ENCODE measurements at regions not wholly inside any gene's neighbourhood (a gene's known extent, or its start where the extent isn't known, plus 50 kb on each side); places are given as distances from the start of the nearest gene placed in this dataset.
A peak's percentile ranks its signal among the peaks of the same experiment; 100 is the strongest.
"Not testable (repeated sequence)": the region's sequence is repeated elsewhere in the genome, so short reads cannot be mapped to it uniquely, and the experiment has no call there.

GRCh38 chr22:44557872-44558271 lies 59.8 kb upstream of the RTL6 start:
- not testable (repeated sequence) for DNase-seq (ENCODE audit: low read depth in 4 of 4, low spot score in 1 of 4)

- no peak for DNase-seq (ENCODE audit: low read depth in 4 of 4, low spot score in 1 of 4)
These were observed 59.2 kb upstream of the RTL6 start for GRCh38 chr22:44557064-44557748.

GRCh38 chr22:44555597-44555996 lies 57.6 kb upstream of the RTL6 start:
- DNase-seq (ENCODE audit: low read depth in 4 of 4, low spot score in 1 of 4): no peak

- no peak for DNase-seq (ENCODE audit: low read depth in 4 of 4, low spot score in 1 of 4)
These were observed 57.0 kb upstream of the RTL6 start for GRCh38 chr22:44555046-44555445.

GRCh38 chr22:44554411-44554810 lies 56.4 kb upstream of the RTL6 start:
- DNase-seq (ENCODE audit: low read depth in 4 of 4, low spot score in 1 of 4): no peak

- peak in 1 of 4 experiments; percentile 14 for DNase-seq (ENCODE audit: low read depth in 4 of 4, low spot score in 1 of 4)
These were observed 52.9 kb upstream of the RTL6 start for GRCh38 chr22:44550711-44551491.

GRCh38 chr22:44549701-44550100 lies 51.7 kb upstream of the RTL6 start:
- DNase-seq (ENCODE audit: low read depth in 4 of 4, low spot score in 1 of 4): no peak

- no peak for DNase-seq (ENCODE audit: low read depth in 4 of 4, low spot score in 1 of 4)
These were observed 50.9 kb upstream of the RTL6 start for GRCh38 chr22:44548981-44549380.
